Panc1 (cell line): ENCODE measurements at regions not wholly inside any gene's neighbourhood (a gene's known extent, or its start where the extent isn't known, plus 50 kb on each side); places are given as distances from the start of the nearest gene placed in this dataset.

Experiments used
- ATAC-seq: fragments of 200-7000 bp; cut with Tn5 transposase; 2 replicates; pipeline ENCODE4 v1.9.1; 2020; ENCODE audit warnings: mild to moderate bottlenecking, moderate library complexity
- BruUV-seq: library from RNA; stranded (reverse); fragments of 400-500 nt; replicated peaks from 2 replicates; lab custom pipeline; 2021; lab: Mats Ljungman, UMichigan
- CTCF ChIA-PET: fragments of 300-600 bp; sonication (Branson Sonifier 250); formaldehyde crosslinking; loops from one replicate; lab custom pipeline; 2022; ENCODE audit warnings: antibody characterized with exemption; lab: Charles Lee
- POLR2A ChIA-PET: fragments of 300-600 bp; sonication (Branson Sonifier 250); formaldehyde crosslinking; loops from one replicate; lab custom pipeline; 2022; ENCODE audit warnings: antibody characterized with exemption; lab: Charles Lee
- DNase-seq: peaks from one replicate; pipeline ENCODE4 v3.0.0-alpha.2; 2010; ENCODE audit warnings: low read depth, low spot score
- H3K27ac ChIP-seq: 2 replicates; pipeline ENCODE4 v1.5.1; 2011; ENCODE audit warnings: mild to moderate bottlenecking, low read length, inconsistent platforms
- H3K27me3 ChIP-seq: fragments of 200-500 bp; sonication (Bioruptor generic); 2 replicates; pipeline ENCODE4 v1.6.0; 2014; ENCODE audit warnings: low read length, inconsistent platforms; ENCODE audit not compliant: control insufficient read depth, insufficient read depth
- H3K36me3 ChIP-seq: fragments of 200-500 bp; sonication (Bioruptor generic); 2 replicates; pipeline ENCODE4 v1.5.1; 2014; ENCODE audit warnings: inconsistent platforms, mild to moderate bottlenecking, low read length, moderate library complexity; ENCODE audit not compliant: control insufficient read depth, insufficient read depth
- H3K4me1 ChIP-seq: 2 replicates; pipeline ENCODE4 v1.5.1; 2011; ENCODE audit warnings: inconsistent platforms, mild to moderate bottlenecking, low read length, moderate library complexity; ENCODE audit not compliant: control insufficient read depth, insufficient read depth
- H3K4me3 ChIP-seq, 2 experiments: 2 replicates each; pipeline ENCODE4 v1.5.1; 2011 to 2012; ENCODE audit warnings: low read depth in 2 of 2, low read length in 2 of 2, mild to moderate bottlenecking in 2 of 2, inconsistent platforms in 1 of 2, moderate library complexity in 1 of 2
- H3K9me3 ChIP-seq: fragments of 200-500 bp; sonication (Bioruptor generic); 2 replicates; pipeline ENCODE4 v1.5.1; 2014; ENCODE audit warnings: low read depth, mild to moderate bottlenecking, inconsistent platforms, low read length, moderate library complexity; ENCODE audit not compliant: control insufficient read depth, insufficient read depth
- POLR2AphosphoS5 ChIP-seq: IDR thresholded peaks from 2 replicates; pipeline ENCODE4 v1.6.1; 2012; ENCODE audit warnings: mild to moderate bottlenecking, low read depth, low read length, moderate library complexity
- SIN3A ChIP-seq: IDR thresholded peaks from 2 replicates; pipeline ENCODE4 v1.6.1; 2012; ENCODE audit warnings: low read depth, mild to moderate bottlenecking, low read length, moderate library complexity, borderline replicate concordance; ENCODE audit not compliant: insufficient read depth
- TCF7L2 ChIP-seq: IDR thresholded peaks from 2 replicates; pipeline ENCODE4 v1.6.1; 2011; ENCODE audit warnings: mild to moderate bottlenecking, low read depth, low read length, inconsistent platforms
- in situ Hi-C: cut with HindIII; loops from 2 replicates; pipeline ENCODE4 v1.10.0; 2016; ENCODE audit warnings: low sequenced_read_pairs, low pct_unique_long_range_greater_than_20kb
- intact Hi-C: fragments of 100-400 bp; cut with micrococcal nuclease; formaldehyde crosslinking; loops from one replicate; pipeline ENCODE4 v1.10.0; 2022; ENCODE audit not compliant: unreplicated experiment
- TF ChIP-seq, protein P1 (sequence below): fragments of 450-650 bp; IDR thresholded peaks from 2 replicates; pipeline ENCODE4 v1.5.1; 2017; ENCODE audit warnings: mild to moderate bottlenecking
- TF ChIP-seq, protein P2 (sequence below), 2 experiments: IDR thresholded peaks; 2 replicates each; pipeline ENCODE4 v1.6.1; 2011 to 2012; ENCODE audit warnings: low read depth in 2 of 2, control low read depth in 1 of 2, low read length in 1 of 2, mild to moderate bottlenecking in 1 of 2, moderate library complexity in 1 of 2; ENCODE audit not compliant: insufficient read depth in 1 of 2

- in situ Hi-C loops = no loop called here
- POLR2A ChIA-PET = no interaction called here
Measured at GRCh38 chr3:31105011-31105410, 210.6 kb upstream of the GADL1 start.

DNA sequence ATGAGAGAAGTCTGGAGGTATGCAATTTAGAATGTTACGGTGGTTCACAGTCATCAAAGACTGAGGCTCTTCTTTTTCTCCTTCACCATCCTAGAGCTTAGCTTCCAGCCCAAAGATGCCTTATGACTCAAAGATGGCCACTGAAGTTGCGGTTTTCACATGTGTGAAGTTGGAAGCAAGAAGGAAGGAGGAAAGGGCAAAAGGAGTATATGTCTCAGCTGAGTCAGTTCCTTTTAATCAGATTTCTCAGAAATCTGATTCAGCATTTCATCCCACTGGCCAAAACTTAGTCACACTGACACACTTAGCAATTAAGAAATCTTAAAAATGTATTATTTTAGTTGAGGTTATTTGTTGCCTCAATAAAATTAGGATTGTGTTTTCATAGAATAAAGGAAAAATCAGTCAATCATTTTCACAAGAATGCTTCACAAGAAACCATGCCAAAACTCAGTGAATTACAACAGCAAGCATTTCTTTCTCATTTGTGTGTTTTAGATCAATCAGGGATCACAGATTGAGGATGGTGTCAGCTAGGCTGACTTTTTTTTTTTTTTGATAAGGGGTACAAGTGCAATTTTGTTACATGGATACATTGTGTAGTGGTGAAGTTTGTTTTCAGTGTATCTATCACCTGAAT, 211.1 kb upstream of the GADL1 start:
- POLR2A ChIA-PET = no interaction called here
- Histone ChIP-seq H3K27ac (no peak overlapping the region), H3K4me3 (no peak overlapping the region), H3K27me3 (no peaks in the 10 kb centered on the region), H3K4me1 (no peaks in the 10 kb centered on the region), H3K36me3 (no peaks in the 10 kb centered on the region), H3K9me3 (no peaks in the 10 kb centered on the region)
- CTCF ChIA-PET = no interaction called here
- intact Hi-C loops = no loop called here
- BruUV-seq = no TSS peak
- TF ChIP-seq, protein P1, sequence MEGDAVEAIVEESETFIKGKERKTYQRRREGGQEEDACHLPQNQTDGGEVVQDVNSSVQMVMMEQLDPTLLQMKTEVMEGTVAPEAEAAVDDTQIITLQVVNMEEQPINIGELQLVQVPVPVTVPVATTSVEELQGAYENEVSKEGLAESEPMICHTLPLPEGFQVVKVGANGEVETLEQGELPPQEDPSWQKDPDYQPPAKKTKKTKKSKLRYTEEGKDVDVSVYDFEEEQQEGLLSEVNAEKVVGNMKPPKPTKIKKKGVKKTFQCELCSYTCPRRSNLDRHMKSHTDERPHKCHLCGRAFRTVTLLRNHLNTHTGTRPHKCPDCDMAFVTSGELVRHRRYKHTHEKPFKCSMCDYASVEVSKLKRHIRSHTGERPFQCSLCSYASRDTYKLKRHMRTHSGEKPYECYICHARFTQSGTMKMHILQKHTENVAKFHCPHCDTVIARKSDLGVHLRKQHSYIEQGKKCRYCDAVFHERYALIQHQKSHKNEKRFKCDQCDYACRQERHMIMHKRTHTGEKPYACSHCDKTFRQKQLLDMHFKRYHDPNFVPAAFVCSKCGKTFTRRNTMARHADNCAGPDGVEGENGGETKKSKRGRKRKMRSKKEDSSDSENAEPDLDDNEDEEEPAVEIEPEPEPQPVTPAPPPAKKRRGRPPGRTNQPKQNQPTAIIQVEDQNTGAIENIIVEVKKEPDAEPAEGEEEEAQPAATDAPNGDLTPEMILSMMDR = no peak
- no peak for TF ChIP-seq TCF7L2
- TF ChIP-seq SIN3A = no peak
- TF ChIP-seq, protein P2, sequence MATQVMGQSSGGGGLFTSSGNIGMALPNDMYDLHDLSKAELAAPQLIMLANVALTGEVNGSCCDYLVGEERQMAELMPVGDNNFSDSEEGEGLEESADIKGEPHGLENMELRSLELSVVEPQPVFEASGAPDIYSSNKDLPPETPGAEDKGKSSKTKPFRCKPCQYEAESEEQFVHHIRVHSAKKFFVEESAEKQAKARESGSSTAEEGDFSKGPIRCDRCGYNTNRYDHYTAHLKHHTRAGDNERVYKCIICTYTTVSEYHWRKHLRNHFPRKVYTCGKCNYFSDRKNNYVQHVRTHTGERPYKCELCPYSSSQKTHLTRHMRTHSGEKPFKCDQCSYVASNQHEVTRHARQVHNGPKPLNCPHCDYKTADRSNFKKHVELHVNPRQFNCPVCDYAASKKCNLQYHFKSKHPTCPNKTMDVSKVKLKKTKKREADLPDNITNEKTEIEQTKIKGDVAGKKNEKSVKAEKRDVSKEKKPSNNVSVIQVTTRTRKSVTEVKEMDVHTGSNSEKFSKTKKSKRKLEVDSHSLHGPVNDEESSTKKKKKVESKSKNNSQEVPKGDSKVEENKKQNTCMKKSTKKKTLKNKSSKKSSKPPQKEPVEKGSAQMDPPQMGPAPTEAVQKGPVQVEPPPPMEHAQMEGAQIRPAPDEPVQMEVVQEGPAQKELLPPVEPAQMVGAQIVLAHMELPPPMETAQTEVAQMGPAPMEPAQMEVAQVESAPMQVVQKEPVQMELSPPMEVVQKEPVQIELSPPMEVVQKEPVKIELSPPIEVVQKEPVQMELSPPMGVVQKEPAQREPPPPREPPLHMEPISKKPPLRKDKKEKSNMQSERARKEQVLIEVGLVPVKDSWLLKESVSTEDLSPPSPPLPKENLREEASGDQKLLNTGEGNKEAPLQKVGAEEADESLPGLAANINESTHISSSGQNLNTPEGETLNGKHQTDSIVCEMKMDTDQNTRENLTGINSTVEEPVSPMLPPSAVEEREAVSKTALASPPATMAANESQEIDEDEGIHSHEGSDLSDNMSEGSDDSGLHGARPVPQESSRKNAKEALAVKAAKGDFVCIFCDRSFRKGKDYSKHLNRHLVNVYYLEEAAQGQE (IDR thresholded peaks at IDR 0.05; ENCODE audit: insufficient read depth in 1 of 2, low read depth in 2 of 2, low read length in 1 of 2) = no peak
- no peak for TF ChIP-seq POLR2AphosphoS5
- DNase-seq (peak; percentile 27), ATAC-seq (no peak)
- in situ Hi-C loops = no loop called here

More at GRCh38 chr3:31105011-31105410, 210.6 kb upstream of the GADL1 start:
- Histone ChIP-seq H3K9me3 (no peaks in the 10 kb centered on the region), H3K36me3 (no peaks in the 10 kb centered on the region), H3K27ac (no peak overlapping the region), H3K4me1 (no peaks in the 10 kb centered on the region), H3K27me3 (no peaks in the 10 kb centered on the region), H3K4me3 (no peak overlapping the region)
- BruUV-seq = no TSS peak
- DNase-seq = no peak
- intact Hi-C loops = no loop called here
- TF ChIP-seq, protein P2 (IDR thresholded peaks at IDR 0.05; ENCODE audit: insufficient read depth in 1 of 2, low read depth in 2 of 2, low read length in 1 of 2) = no peak
- TF ChIP-seq SIN3A = no peak
- no peak for ATAC-seq
- CTCF ChIA-PET = no interaction called here
